GM12864 (cell line): ENCODE measurements at regions not wholly inside any gene's neighbourhood (a gene's known extent, or its start where the extent isn't known, plus 50 kb on each side); places are given as distances from the start of the nearest gene placed in this dataset.
"Not testable (repeated sequence)": the region's sequence is repeated elsewhere in the genome, so short reads cannot be mapped to it uniquely, and the experiment has no call there.

ENCODE experiments used
- DNase-seq: peaks from one replicate; pipeline ENCODE4 v3.0.0-alpha.2; 2011; ENCODE audit warnings: low read depth
- H3K4me3 ChIP-seq: 2 replicates; pipeline ENCODE4 v1.5.1; 2011; ENCODE audit warnings: mild to moderate bottlenecking, low read depth, low read length, control low read depth
- CTCF ChIP-seq: IDR thresholded peaks from 2 replicates; pipeline ENCODE4 v1.5.1; 2011; ENCODE audit warnings: low read depth, mild to moderate bottlenecking, moderate library complexity, low read length, control low read depth, inconsistent platforms; ENCODE audit errors: missing control alignments

GRCh38 chr10:117761695-117762094, 219.1 kb downstream of the EMX2 start:
- no peak for TF ChIP-seq CTCF
- no peak for DNase-seq
- no peak overlapping the region for H3K4me3 ChIP-seq

GRCh38 chr10:117762126-117762818, 219.7 kb downstream of the EMX2 start:
- DNase-seq = no peak
- no peak overlapping the region for H3K4me3 ChIP-seq
- no peak for TF ChIP-seq CTCF

- TF ChIP-seq CTCF = no peak
- DNase-seq = no peak
- no peak overlapping the region for H3K4me3 ChIP-seq
Measured at GRCh38 chr10:117762819-117763172, 220.2 kb downstream of the EMX2 start.

- H3K4me3 ChIP-seq = no peak overlapping the region
- no peak for DNase-seq
- no peak for TF ChIP-seq CTCF
Measured at GRCh38 chr10:117763528-117763927, 221.0 kb downstream of the EMX2 start.

GRCh38 chr10:117768333-117769042, 225.9 kb downstream of the EMX2 start:
- H3K4me3 ChIP-seq = no peak overlapping the region
- DNase-seq = no peak
- TF ChIP-seq CTCF = no peak

GRCh38 chr10:117775526-117775925, 233.0 kb downstream of the EMX2 start:
- no peak overlapping the region for H3K4me3 ChIP-seq
- TF ChIP-seq CTCF = no peak
- DNase-seq = no peak

- not testable (repeated sequence) for DNase-seq, H3K4me3 ChIP-seq
Measured at GRCh38 chr10:117777222-117777621, 234.7 kb downstream of the EMX2 start.
